Calu3 (cell line): ENCODE measurements at regions not wholly inside any gene's neighbourhood (a gene's known extent, or its start where the extent isn't known, plus 50 kb on each side); places are given as distances from the start of the nearest gene placed in this dataset.

Experiments
- BruUV-seq: library from RNA; stranded (reverse); fragments of 400-500 nt; replicated peaks from 2 replicates; lab custom pipeline; 2021; lab: Mats Ljungman, UMichigan
- CTCF ChIA-PET: fragments of 300-600 bp; sonication (Branson Sonifier 250); formaldehyde crosslinking; loops from one replicate; lab custom pipeline; 2022; ENCODE audit warnings: antibody characterized with exemption; lab: Charles Lee
- DNase-seq: peaks from one replicate; pipeline ENCODE4 v3.0.0; 2022
- H3K27ac Mint-ChIP-seq: one replicate; pipeline ENCODE4 v1.8.0; 2022; ENCODE audit warnings: mixed read lengths; ENCODE audit not compliant: unreplicated experiment
- H3K27me3 Mint-ChIP-seq: one replicate; pipeline ENCODE4 v1.8.0; 2022; ENCODE audit warnings: mixed read lengths; ENCODE audit not compliant: unreplicated experiment
- H3K36me3 Mint-ChIP-seq: one replicate; pipeline ENCODE4 v1.8.0; 2022; ENCODE audit warnings: mild to moderate bottlenecking, moderate library complexity, mixed read lengths; ENCODE audit not compliant: insufficient read depth, unreplicated experiment
- H3K4me1 Mint-ChIP-seq: one replicate; pipeline ENCODE4 v1.8.0; 2022; ENCODE audit warnings: mild to moderate bottlenecking, low read depth, mixed read lengths; ENCODE audit not compliant: unreplicated experiment
- H3K4me3 Mint-ChIP-seq: one replicate; pipeline ENCODE4 v1.8.0; 2022; ENCODE audit warnings: mild to moderate bottlenecking, low read depth, moderate library complexity, mixed read lengths; ENCODE audit not compliant: unreplicated experiment
- H3K9me3 Mint-ChIP-seq: one replicate; pipeline ENCODE4 v1.8.0; 2022; ENCODE audit warnings: low read depth, mixed read lengths; ENCODE audit not compliant: unreplicated experiment
- CTCF ChIP-seq: fragments of 200-600 bp; IDR thresholded peaks from one replicate; pipeline ENCODE4 v1.8.0; 2022; ENCODE audit warnings: antibody characterized with exemption; ENCODE audit not compliant: unreplicated experiment
- intact Hi-C: fragments of 100-400 bp; cut with micrococcal nuclease; formaldehyde crosslinking; loops from one replicate; pipeline ENCODE4 v1.10.0; 2022; ENCODE audit not compliant: unreplicated experiment

GRCh38 chr6:101275251-101275650 is 118.3 kb upstream of the GRIK2 start:
- no peak for DNase-seq
- Mint-ChIP-seq H3K9me3 (peaks cover 3% of the 10 kb centered on the region), H3K4me3 (no peak overlapping the region), H3K27ac (no peak overlapping the region), H3K4me1 (no peaks in the 10 kb centered on the region), H3K27me3 (no peaks in the 10 kb centered on the region), H3K36me3 (no peaks in the 10 kb centered on the region)
- TF ChIP-seq CTCF, result no peak
- CTCF ChIA-PET, result no interaction called here
- intact Hi-C loops, result no loop called here
- BruUV-seq, result no TSS peak

- TF ChIP-seq CTCF, result no peak
- H3K9me3 Mint-ChIP-seq, result peaks cover 3% of the 10 kb centered on the region
- intact Hi-C loops, result no loop called here
- H3K27ac Mint-ChIP-seq, result no peak overlapping the region
- no peak overlapping the region for H3K4me3 Mint-ChIP-seq
- H3K4me1 Mint-ChIP-seq, result no peaks in the 10 kb centered on the region
- no peaks in the 10 kb centered on the region for H3K27me3 Mint-ChIP-seq
- no TSS peak for BruUV-seq
- CTCF ChIA-PET, result no interaction called here
- H3K36me3 Mint-ChIP-seq, result no peaks in the 10 kb centered on the region
- DNase-seq, result no peak
Observed at GRCh38 chr6:101276066-101276465, 117.4 kb upstream of the GRIK2 start.

GRCh38 chr6:101279410-101279809 is 114.1 kb upstream of the GRIK2 start:
- no peak overlapping the region for H3K4me3 Mint-ChIP-seq
- no peaks in the 10 kb centered on the region for H3K36me3 Mint-ChIP-seq
- no peaks in the 10 kb centered on the region for H3K27me3 Mint-ChIP-seq
- H3K27ac Mint-ChIP-seq, result no peak overlapping the region
- BruUV-seq, result no TSS peak
- intact Hi-C loops, result no loop called here
- H3K4me1 Mint-ChIP-seq, result no peaks in the 10 kb centered on the region
- CTCF ChIA-PET, result no interaction called here
- no peak for TF ChIP-seq CTCF
- H3K9me3 Mint-ChIP-seq, result no peaks in the 10 kb centered on the region
- no peak for DNase-seq

- BruUV-seq, result no TSS peak
- Mint-ChIP-seq H3K4me3 (no peak overlapping the region), H3K27ac (no peak overlapping the region), H3K4me1 (no peaks in the 10 kb centered on the region), H3K36me3 (no peaks in the 10 kb centered on the region), H3K9me3 (no peaks in the 10 kb centered on the region), H3K27me3 (no peaks in the 10 kb centered on the region)
- peak; percentile 45 for DNase-seq
- intact Hi-C loops, result no loop called here
- CTCF ChIA-PET, result no interaction called here
- TF ChIP-seq CTCF, result no peak
Observed at GRCh38 chr6:101281266-101281665, 112.2 kb upstream of the GRIK2 start.
